OCI-LY7 (cell line): ENCODE measurements at regions not wholly inside any gene's neighbourhood (a gene's known extent, or its start where the extent isn't known, plus 50 kb on each side); places are given as distances from the start of the nearest gene placed in this dataset.

ENCODE experiments used
- BruUV-seq: library from RNA; stranded (reverse); fragments of 400-500 nt; replicated peaks from 2 replicates; lab custom pipeline; 2021; lab: Mats Ljungman, UMichigan
- CTCF ChIA-PET: fragments of 300-600 bp; sonication (Branson Sonifier 250); formaldehyde crosslinking; loops from one replicate; lab custom pipeline; 2022; ENCODE audit warnings: antibody characterized with exemption; ENCODE audit not compliant: unreplicated experiment; lab: Charles Lee
- POLR2A ChIA-PET: fragments of 300-600 bp; sonication (Branson Sonifier 250); formaldehyde crosslinking; loops from one replicate; lab custom pipeline; 2022; ENCODE audit warnings: antibody characterized with exemption; lab: Charles Lee
- DNase-seq: peaks from one replicate; pipeline ENCODE4 v3.0.0-alpha.2; 2015; ENCODE audit warnings: low spot score
- H2AFZ ChIP-seq: fragments of 200-600 bp; sonication (generic), shearing (Covaris generic); 2 replicates; pipeline ENCODE4 v1.6.1; 2014; ENCODE audit warnings: mild to moderate bottlenecking, antibody characterized with exemption, low read length, moderate library complexity
- H3K27ac ChIP-seq: fragments of 200-600 bp; sonication (generic); 2 replicates; pipeline ENCODE4 v1.5.1; 2014; ENCODE audit warnings: mixed run types, low read depth, mild to moderate bottlenecking, moderate library complexity, low read length, inconsistent platforms; ENCODE audit not compliant: poor library complexity, severe bottlenecking
- H3K36me3 ChIP-seq: fragments of 200-600 bp; sonication (generic); 2 replicates; pipeline ENCODE4 v1.6.1; 2014; ENCODE audit warnings: mild to moderate bottlenecking, antibody characterized with exemption, low read length, moderate library complexity, mixed read lengths; ENCODE audit not compliant: insufficient read depth
- H3K4me1 ChIP-seq: fragments of 200-600 bp; sonication (generic); 2 replicates; pipeline ENCODE4 v1.5.1; 2014; ENCODE audit warnings: mild to moderate bottlenecking, low read length; ENCODE audit not compliant: insufficient read depth, poor library complexity, severe bottlenecking
- H3K4me2 ChIP-seq: fragments of 200-600 bp; sonication (generic); 2 replicates; pipeline ENCODE4 v1.6.1; 2014; ENCODE audit warnings: mild to moderate bottlenecking, low read length
- H3K4me3 ChIP-seq: fragments of 200-600 bp; sonication (generic); 2 replicates; pipeline ENCODE4 v1.5.1; 2014; ENCODE audit warnings: mild to moderate bottlenecking, low read depth, low read length; ENCODE audit not compliant: poor library complexity, severe bottlenecking
- H3K79me2 ChIP-seq: fragments of 200-600 bp; sonication (generic); 2 replicates; pipeline ENCODE4 v1.6.1; 2016; ENCODE audit warnings: low read depth, mild to moderate bottlenecking, low read length, moderate library complexity, mixed read lengths; ENCODE audit not compliant: insufficient read depth
- H3K9me2 ChIP-seq: fragments of 200-600 bp; sonication (generic); 2 replicates; pipeline ENCODE4 v1.6.1; 2016; ENCODE audit warnings: mild to moderate bottlenecking, low read length, mixed read lengths; ENCODE audit not compliant: insufficient read depth
- H3K9me3 ChIP-seq: fragments of 200-600 bp; sonication (generic); 2 replicates; pipeline ENCODE4 v1.6.1; 2014; ENCODE audit warnings: mild to moderate bottlenecking, mixed run types, low read length, mixed read lengths
- H4K20me1 ChIP-seq: fragments of 200-600 bp; sonication (generic); 2 replicates; pipeline ENCODE4 v1.6.1; 2014; ENCODE audit warnings: mild to moderate bottlenecking, antibody characterized with exemption, low read length, moderate library complexity, mixed read lengths; ENCODE audit not compliant: insufficient read depth
- CTCF ChIP-seq: fragments of 200-600 bp; sonication (generic); conservative IDR thresholded peaks from 2 replicates; pipeline ENCODE4 v1.5.1; 2014; ENCODE audit warnings: mild to moderate bottlenecking, antibody characterized with exemption, low read length, moderate library complexity, mixed read lengths
- EZH2phosphoT487 ChIP-seq: fragments of 200-600 bp; sonication (generic); IDR thresholded peaks from 2 replicates; pipeline ENCODE4 v1.6.1; 2018; ENCODE audit warnings: low read depth, borderline replicate concordance, mild to moderate bottlenecking, mixed run types, antibody characterized with exemption, low read length, moderate library complexity, mixed read lengths
- intact Hi-C: fragments of 100-400 bp; cut with micrococcal nuclease; formaldehyde crosslinking; loops from one replicate; pipeline ENCODE4 v1.10.0; 2022; ENCODE audit not compliant: unreplicated experiment

GRCh38 chr2:173791502-173791901 is 173.7 kb downstream of the SP3 start:
- no peaks in the 10 kb centered on the region for H3K36me3 ChIP-seq
- DNase-seq = no peak
- no peaks in the 10 kb centered on the region for H3K9me2 ChIP-seq
- no peak overlapping the region for H3K4me3 ChIP-seq
- ChIA-PET CTCF (no interaction called here), POLR2A (interaction anchor here (0.5 kb wide), 1 partner anchor 54 kb away, joined by 3 read pairs; no protein-coding TSS in a partner anchor)
- H3K9me3 ChIP-seq = no peaks in the 10 kb centered on the region
- H4K20me1 ChIP-seq = no peaks in the 10 kb centered on the region
- H3K79me2 ChIP-seq = no peaks in the 10 kb centered on the region
- no peak overlapping the region for H3K27ac ChIP-seq
- no TSS peak for BruUV-seq
- H3K4me2 ChIP-seq = no peak overlapping the region
- no peak overlapping the region for H2AFZ ChIP-seq
- TF ChIP-seq EZH2phosphoT487 = no peak
- no peaks in the 10 kb centered on the region for H3K4me1 ChIP-seq
- intact Hi-C loops = no loop called here

- POLR2A ChIA-PET = interaction anchor here (0.5 kb wide), 1 partner anchor 54 kb away, joined by 3 read pairs; no protein-coding TSS in a partner anchor
- no peak overlapping the region for H2AFZ ChIP-seq
- H3K4me2 ChIP-seq = no peak overlapping the region
- intact Hi-C loops = no loop called here
- no peaks in the 10 kb centered on the region for H4K20me1 ChIP-seq
- TF ChIP-seq CTCF = no peak
- no peak for TF ChIP-seq EZH2phosphoT487
- H3K4me3 ChIP-seq = no peak overlapping the region
- no peak overlapping the region for H3K27ac ChIP-seq
- no peaks in the 10 kb centered on the region for H3K4me1 ChIP-seq
- H3K9me2 ChIP-seq = no peaks in the 10 kb centered on the region
- no TSS peak for BruUV-seq
- CTCF ChIA-PET = no interaction called here
- no peaks in the 10 kb centered on the region for H3K79me2 ChIP-seq
- no peaks in the 10 kb centered on the region for H3K36me3 ChIP-seq
- DNase-seq = no peak
- no peaks in the 10 kb centered on the region for H3K9me3 ChIP-seq
Measured at GRCh38 chr2:173792166-173792565, 173.0 kb downstream of the SP3 start.

- ChIA-PET CTCF (no interaction called here), POLR2A (no interaction called here)
- DNase-seq = no peak
- Histone ChIP-seq H3K4me3 (no peak overlapping the region), H3K79me2 (no peaks in the 10 kb centered on the region), H3K4me2 (no peak overlapping the region), H3K9me3 (no peaks in the 10 kb centered on the region), H3K27ac (no peak overlapping the region), H3K4me1 (no peaks in the 10 kb centered on the region), H2AFZ (no peak overlapping the region), H3K36me3 (no peaks in the 10 kb centered on the region), H4K20me1 (no peaks in the 10 kb centered on the region), H3K9me2 (no peaks in the 10 kb centered on the region)
- intact Hi-C loops = no loop called here
- no peak for TF ChIP-seq CTCF
- no peak for TF ChIP-seq EZH2phosphoT487
- no TSS peak for BruUV-seq
Measured at GRCh38 chr2:173792741-173793140, 172.4 kb downstream of the SP3 start.
